GM12892 (cell line): ENCODE measurements at regions not wholly inside any gene's neighbourhood (a gene's known extent, or its start where the extent isn't known, plus 50 kb on each side); places are given as distances from the start of the nearest gene placed in this dataset.

Experiments
- POLR2A ChIP-seq: IDR thresholded peaks from 2 replicates; pipeline ENCODE4 v1.6.1; 2011; ENCODE audit warnings: low read depth, low read length, control low read depth
- POLR2AphosphoS5 ChIP-seq: IDR thresholded peaks from 2 replicates; pipeline ENCODE4 v1.6.1; 2011; ENCODE audit warnings: low read depth, low read length, control low read depth

DNA sequence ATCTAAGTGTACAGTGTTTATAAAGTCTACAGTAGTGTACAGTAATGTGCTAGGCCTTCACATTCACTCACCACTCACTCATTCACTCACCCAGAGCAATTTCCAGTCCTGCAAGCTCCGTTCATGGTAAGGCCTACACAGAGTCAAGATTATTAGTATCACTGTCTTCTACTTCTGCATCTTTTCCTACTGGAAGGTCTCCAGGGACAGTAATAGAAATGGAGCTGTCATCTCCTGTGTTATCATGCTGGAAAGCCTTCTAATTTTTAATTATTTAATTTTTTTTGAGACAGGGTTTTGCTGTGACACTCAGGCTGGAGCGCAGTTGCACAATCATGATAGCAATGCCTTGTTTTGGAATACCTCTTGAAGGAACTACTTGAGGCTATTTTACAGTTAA is 207.0 kb downstream of the HTR7 start:
- TF ChIP-seq POLR2A (no peak), POLR2AphosphoS5 (no peak)
